Bronchial epithelial cell (primary cell): ENCODE measurements at regions not wholly inside any gene's neighbourhood (a gene's known extent, or its start where the extent isn't known, plus 50 kb on each side); places are given as distances from the start of the nearest gene placed in this dataset.

Experiments used
- DNase-seq: peaks from one replicate; pipeline ENCODE4 v3.0.0-alpha.2; 2010; ENCODE audit warnings: low read depth
- FAIRE-seq: peaks from 2 replicates; lab custom pipeline; 2011; peaks lifted over from hg19 to GRCh38; lab: Jason Lieb, UNC
- H3K27me3 ChIP-seq: 2 replicates; pipeline ENCODE4 v1.5.1; 2011; ENCODE audit warnings: low read length; ENCODE audit not compliant: control insufficient read depth, insufficient read depth
- H3K36me3 ChIP-seq: 2 replicates; pipeline ENCODE4 v1.5.1; 2011; ENCODE audit warnings: low read length; ENCODE audit not compliant: control insufficient read depth, insufficient read depth
- H3K4me3 ChIP-seq: 2 replicates; pipeline ENCODE4 v1.5.1; 2011; ENCODE audit warnings: mild to moderate bottlenecking, low read depth, low read length, control low read depth
- CTCF ChIP-seq: IDR thresholded peaks from 2 replicates; pipeline ENCODE4 v1.5.1; 2011; ENCODE audit warnings: mild to moderate bottlenecking, moderate library complexity, low read length, control low read depth, inconsistent platforms; ENCODE audit not compliant: insufficient read depth, severe bottlenecking

DNA sequence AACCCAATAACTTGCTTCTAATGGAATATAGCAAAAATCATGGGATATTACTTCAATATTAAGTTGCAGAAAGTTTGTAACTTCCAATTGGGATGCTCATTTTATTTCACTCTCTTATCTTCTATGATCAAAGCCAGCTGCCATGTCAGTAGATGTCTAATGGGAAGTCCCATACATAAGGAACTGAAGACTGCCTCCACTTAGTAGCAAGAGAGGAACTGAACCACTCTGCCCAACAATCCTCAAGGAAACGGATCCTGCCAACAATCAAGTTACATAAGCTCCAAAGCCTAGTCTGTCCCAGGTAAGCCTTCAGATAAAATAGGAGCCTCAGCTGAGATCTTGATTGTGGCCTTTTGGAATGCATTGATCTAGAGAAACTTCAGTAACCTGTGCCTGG lies 431.5 kb upstream of the PCDH15 start:
- Histone ChIP-seq H3K27me3 (no peaks in the 10 kb centered on the region), H3K4me3 (no peak overlapping the region), H3K36me3 (no peaks in the 10 kb centered on the region)
- no peak for TF ChIP-seq CTCF
- FAIRE-seq, result no peak
- no peak for DNase-seq

DNA sequence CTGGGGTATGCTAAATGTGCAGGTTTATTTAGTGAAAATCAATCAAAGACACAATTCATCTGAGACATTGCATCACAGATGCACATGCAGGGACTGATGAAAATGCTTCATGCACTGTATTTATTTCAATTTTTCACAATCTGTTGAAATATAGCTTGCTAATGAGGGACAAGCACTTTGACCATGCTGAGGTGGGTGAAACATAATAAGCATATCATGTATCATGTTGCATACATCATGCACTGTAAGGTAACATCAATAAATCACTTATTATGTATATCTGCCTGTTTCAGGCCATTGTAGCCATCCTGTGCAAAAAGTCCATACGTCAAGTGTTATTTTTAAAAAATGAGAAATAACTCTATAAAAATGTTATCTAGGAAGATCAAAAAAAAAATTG lies 426.9 kb upstream of the PCDH15 start:
- TF ChIP-seq CTCF, result no peak
- DNase-seq (no peak), FAIRE-seq (no peak)
- no peak overlapping the region for H3K4me3 ChIP-seq
- no peaks in the 10 kb centered on the region for H3K27me3 ChIP-seq
- no peaks in the 10 kb centered on the region for H3K36me3 ChIP-seq

DNA sequence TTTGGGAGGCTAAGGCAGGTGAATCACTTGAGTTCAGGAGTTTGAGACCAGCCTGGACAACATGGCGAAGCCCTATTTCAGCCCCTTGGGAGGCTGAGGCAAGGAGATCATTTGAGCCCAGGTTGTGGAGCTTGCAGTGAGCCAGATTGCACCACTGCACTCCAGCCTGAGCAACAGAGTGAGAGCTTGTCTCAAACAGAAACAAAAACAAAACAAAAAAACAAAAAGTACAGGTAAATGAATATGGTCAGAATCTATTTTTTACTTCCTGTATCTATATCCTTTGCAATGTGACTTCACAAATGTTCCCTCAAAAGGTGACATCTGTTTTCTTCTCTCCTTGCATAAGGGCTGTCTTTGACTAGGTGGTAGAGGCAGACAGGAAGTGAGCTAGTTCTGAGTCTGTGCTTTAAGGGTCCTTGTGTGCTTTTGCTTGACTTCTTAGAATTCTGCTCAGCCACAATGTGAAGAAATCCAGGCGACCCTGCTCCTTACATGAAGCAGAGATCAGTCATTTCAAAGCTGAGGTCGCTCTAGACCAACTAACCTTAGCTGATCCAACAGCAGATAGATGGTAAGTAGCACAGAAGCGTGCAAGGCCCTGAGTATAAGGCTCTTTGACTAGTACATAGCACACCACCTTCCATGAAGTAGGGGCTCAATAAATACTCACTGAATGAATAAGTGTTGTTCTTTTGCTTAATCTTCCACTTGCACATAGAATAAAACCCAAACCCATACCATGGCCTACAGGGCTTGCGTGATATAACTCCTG lies 423.2 kb upstream of the PCDH15 start:
- DNase-seq, result no peak
- no peak for FAIRE-seq
- no peak overlapping the region for H3K4me3 ChIP-seq
- no peak for TF ChIP-seq CTCF
- H3K27me3 ChIP-seq, result no peaks in the 10 kb centered on the region
- H3K36me3 ChIP-seq, result no peaks in the 10 kb centered on the region

GRCh38 chr10:55223352-55223751 lies 422.3 kb upstream of the PCDH15 start:
- no peak for TF ChIP-seq CTCF
- DNase-seq, result no peak
- Histone ChIP-seq H3K27me3 (no peaks in the 10 kb centered on the region), H3K36me3 (no peaks in the 10 kb centered on the region), H3K4me3 (no peak overlapping the region)
- no peak for FAIRE-seq

DNA sequence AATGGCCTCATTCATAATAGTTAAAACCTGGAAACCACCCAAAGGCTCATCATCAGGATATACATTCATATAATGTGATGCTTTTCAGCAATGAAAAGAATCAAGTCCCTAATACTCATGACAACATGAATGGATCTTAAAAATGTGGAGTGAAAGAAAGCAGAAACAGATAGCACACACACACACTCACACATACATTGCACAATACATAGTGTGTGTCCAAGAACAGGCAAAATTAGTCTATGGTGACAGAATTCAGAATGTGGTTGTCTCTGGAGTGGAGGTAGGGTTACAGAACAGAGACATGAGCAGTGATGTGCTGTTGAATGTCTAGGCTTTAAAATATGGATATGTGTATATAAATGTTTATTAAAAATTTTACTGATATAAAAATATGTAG lies 419.9 kb upstream of the PCDH15 start:
- no peaks in the 10 kb centered on the region for H3K36me3 ChIP-seq
- no peaks in the 10 kb centered on the region for H3K27me3 ChIP-seq
- no peak for DNase-seq
- H3K4me3 ChIP-seq, result no peak overlapping the region
- FAIRE-seq, result no peak
- TF ChIP-seq CTCF, result no peak

DNA sequence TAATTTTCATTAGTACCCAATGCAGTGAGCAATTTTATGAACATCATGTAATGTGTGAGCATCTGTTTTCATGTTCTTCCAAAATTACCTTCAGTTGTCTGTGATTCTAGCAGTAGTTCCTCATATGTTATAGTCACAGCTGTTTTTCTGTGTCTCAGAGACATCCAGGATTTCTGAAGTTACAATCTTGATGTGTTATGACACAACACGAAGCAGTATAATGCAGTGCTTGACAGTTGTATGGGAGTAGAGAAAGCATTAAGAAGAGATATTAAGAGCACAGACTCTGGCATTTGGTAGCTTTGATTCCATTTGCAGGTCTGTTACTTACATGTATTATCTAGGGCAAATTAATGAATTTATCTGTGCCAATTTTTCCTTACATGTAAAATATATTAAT lies 414.7 kb upstream of the PCDH15 start:
- TF ChIP-seq CTCF, result no peak
- no peak for DNase-seq
- H3K36me3 ChIP-seq, result no peaks in the 10 kb centered on the region
- H3K4me3 ChIP-seq, result no peak overlapping the region
- no peaks in the 10 kb centered on the region for H3K27me3 ChIP-seq
- no peak for FAIRE-seq
